HEK293 (cell line): ENCODE measurements at regions not wholly inside any gene's neighbourhood (a gene's known extent, or its start where the extent isn't known, plus 50 kb on each side); places are given as distances from the start of the nearest gene placed in this dataset.
"Not testable (repeated sequence)": the region's sequence is repeated elsewhere in the genome, so short reads cannot be mapped to it uniquely, and the experiment has no call there.

Experiments
- CTCF ChIA-PET: fragments of 350-600 bp; formaldehyde crosslinking; extraction: SDS; loops from one replicate; lab custom pipeline; 2021; ENCODE audit warnings: antibody characterized with exemption; lab: Yijun Ruan, JAX
- POLR2A ChIA-PET: fragments of 300-600 bp; formaldehyde crosslinking; extraction: SDS; loops from one replicate; lab custom pipeline; 2020; ENCODE audit warnings: antibody characterized with exemption, inconsistent platforms; lab: Yijun Ruan, JAX
- H3K27ac ChIP-seq: fragments of 200-500 bp; sonication (Bioruptor generic); 2 replicates; pipeline ENCODE4 v1.5.1; 2014; ENCODE audit warnings: low read depth, low read length, control low read depth, inconsistent platforms; ENCODE audit errors: extremely low read depth
- H3K36me3 ChIP-seq, 2 experiments: fragments of 200-500 bp in 1 of 2; sonication (Bioruptor generic) in 1 of 2; 1 replicate in 1 of 2; 2 replicates in 1 of 2; pipeline ENCODE4 v1.5.1; 2014 to 2017; ENCODE audit warnings: inconsistent platforms in 2 of 2, low read length in 2 of 2; ENCODE audit not compliant: control insufficient read depth in 2 of 2, insufficient read depth in 1 of 2
- H3K4me1 ChIP-seq: fragments of 200-500 bp; sonication (Bioruptor generic); 2 replicates; pipeline ENCODE4 v1.5.1; 2014; ENCODE audit warnings: mild to moderate bottlenecking, low read length, inconsistent platforms; ENCODE audit not compliant: control insufficient read depth, insufficient read depth
- H3K4me3 ChIP-seq: 2 replicates; pipeline ENCODE4 v1.5.1; 2011; ENCODE audit warnings: low read depth, mild to moderate bottlenecking, control low read depth, low read length, moderate library complexity
- H3K9me3 ChIP-seq: fragments of 200-500 bp; sonication (Bioruptor generic); 2 replicates; pipeline ENCODE4 v1.5.1; 2014; ENCODE audit warnings: low read depth, low read length, inconsistent platforms; ENCODE audit not compliant: control insufficient read depth, insufficient read depth
- GFI1B ChIP-seq: fragments of 450-650 bp; formaldehyde crosslinking; IDR thresholded peaks from 2 replicates; pipeline ENCODE4 v1.5.1; 2016; ENCODE audit warnings: missing biosample characterization, missing genetic modification characterization
- RBAK ChIP-seq: fragments of 450-650 bp; formaldehyde crosslinking; IDR thresholded peaks from 2 replicates; pipeline ENCODE4 v1.5.1; 2016; ENCODE audit warnings: missing biosample characterization, missing genetic modification characterization
- ZBTB21 ChIP-seq: fragments of 450-650 bp; formaldehyde crosslinking; IDR thresholded peaks from 2 replicates; pipeline ENCODE4 v1.5.1; 2017; ENCODE audit warnings: missing biosample characterization, missing genetic modification characterization
- ZBTB8A ChIP-seq: fragments of 450-650 bp; formaldehyde crosslinking; IDR thresholded peaks from 2 replicates; pipeline ENCODE4 v1.5.1; 2016; ENCODE audit warnings: missing biosample characterization, missing genetic modification characterization
- ZFP37 ChIP-seq: fragments of 450-650 bp; formaldehyde crosslinking; IDR thresholded peaks from 2 replicates; pipeline ENCODE4 v1.5.1; 2016; ENCODE audit warnings: missing biosample characterization, missing genetic modification characterization
- ZNF140 ChIP-seq: fragments of 450-650 bp; formaldehyde crosslinking; IDR thresholded peaks from 2 replicates; pipeline ENCODE4 v1.5.1; 2016; ENCODE audit warnings: missing biosample characterization, missing genetic modification characterization
- ZNF202 ChIP-seq: fragments of 450-650 bp; formaldehyde crosslinking; IDR thresholded peaks from 2 replicates; pipeline ENCODE4 v1.5.1; 2016; ENCODE audit warnings: missing biosample characterization, missing genetic modification characterization, borderline replicate concordance
- ZNF266 ChIP-seq: fragments of 450-650 bp; formaldehyde crosslinking; IDR thresholded peaks from 2 replicates; pipeline ENCODE4 v1.5.1; 2016; ENCODE audit warnings: missing biosample characterization, missing genetic modification characterization, low read depth
- ZNF292 ChIP-seq: fragments of 450-650 bp; formaldehyde crosslinking; IDR thresholded peaks from 2 replicates; pipeline ENCODE4 v1.5.1; 2016; ENCODE audit warnings: low read depth, missing biosample characterization, missing genetic modification characterization, borderline replicate concordance
- ZNF394 ChIP-seq: fragments of 450-650 bp; formaldehyde crosslinking; IDR thresholded peaks from 2 replicates; pipeline ENCODE4 v1.5.1; 2016; ENCODE audit warnings: missing biosample characterization, missing genetic modification characterization, mild to moderate bottlenecking, moderate library complexity, borderline replicate concordance
- ZNF426 ChIP-seq: fragments of 450-650 bp; formaldehyde crosslinking; IDR thresholded peaks from 2 replicates; pipeline ENCODE4 v1.5.1; 2017; ENCODE audit warnings: missing biosample characterization, missing genetic modification characterization, mild to moderate bottlenecking, inconsistent platforms, moderate library complexity
- ZNF433 ChIP-seq: fragments of 450-650 bp; formaldehyde crosslinking; IDR thresholded peaks from 2 replicates; pipeline ENCODE4 v1.5.1; 2016; ENCODE audit warnings: missing biosample characterization, missing genetic modification characterization, low read depth
- ZNF510 ChIP-seq: fragments of 450-650 bp; formaldehyde crosslinking; IDR thresholded peaks from 2 replicates; pipeline ENCODE4 v1.5.1; 2018; ENCODE audit warnings: mild to moderate bottlenecking, missing genetic modification characterization, missing biosample characterization; ENCODE audit not compliant: insufficient replicate concordance
- ZNF529 ChIP-seq: fragments of 450-650 bp; formaldehyde crosslinking; IDR thresholded peaks from 2 replicates; pipeline ENCODE4 v1.5.1; 2017; ENCODE audit warnings: missing genetic modification characterization, missing biosample characterization; ENCODE audit not compliant: insufficient replicate concordance
- ZNF555 ChIP-seq: fragments of 450-650 bp; formaldehyde crosslinking; conservative IDR thresholded peaks from 2 replicates; pipeline ENCODE4 v1.5.1; 2017; ENCODE audit warnings: missing biosample characterization, mild to moderate bottlenecking, missing genetic modification characterization, inconsistent platforms
- ZNF558 ChIP-seq: fragments of 450-650 bp; formaldehyde crosslinking; IDR thresholded peaks from 2 replicates; pipeline ENCODE4 v1.5.1; 2016; ENCODE audit warnings: missing biosample characterization, missing genetic modification characterization
- ZNF560 ChIP-seq: fragments of 450-650 bp; formaldehyde crosslinking; IDR thresholded peaks from 2 replicates; pipeline ENCODE4 v1.5.1; 2017; ENCODE audit warnings: missing biosample characterization, missing genetic modification characterization, borderline replicate concordance
- ZNF623 ChIP-seq: fragments of 450-650 bp; formaldehyde crosslinking; IDR thresholded peaks from 2 replicates; pipeline ENCODE4 v1.5.1; 2016; ENCODE audit warnings: missing biosample characterization, missing genetic modification characterization
- ZNF654 ChIP-seq: fragments of 450-650 bp; formaldehyde crosslinking; IDR thresholded peaks from 2 replicates; pipeline ENCODE4 v1.5.1; 2016; ENCODE audit warnings: low read depth, missing biosample characterization, missing genetic modification characterization
- ZNF664 ChIP-seq: fragments of 450-650 bp; formaldehyde crosslinking; IDR thresholded peaks from 2 replicates; pipeline ENCODE4 v1.5.1; 2016; ENCODE audit warnings: missing biosample characterization, missing genetic modification characterization
- ZXDB ChIP-seq: fragments of 450-650 bp; formaldehyde crosslinking; IDR thresholded peaks from 2 replicates; pipeline ENCODE4 v1.5.1; 2016; ENCODE audit warnings: missing biosample characterization, missing genetic modification characterization
- TF ChIP-seq, protein P1 (sequence below): fragments of 450-650 bp; formaldehyde crosslinking; IDR thresholded peaks from 2 replicates; pipeline ENCODE4 v1.5.1; 2016; ENCODE audit warnings: missing biosample characterization, missing genetic modification characterization, borderline replicate concordance
- TF ChIP-seq, protein P2 (sequence below): fragments of 450-650 bp; formaldehyde crosslinking; conservative IDR thresholded peaks from 2 replicates; pipeline ENCODE4 v1.5.1; 2016; ENCODE audit warnings: low read depth, missing biosample characterization, missing genetic modification characterization
- TF ChIP-seq, protein P3 (sequence below): fragments of 450-650 bp; formaldehyde crosslinking; IDR thresholded peaks from 2 replicates; pipeline ENCODE4 v1.5.1; 2016; ENCODE audit warnings: missing biosample characterization, missing genetic modification characterization
- TF ChIP-seq, protein P4 (sequence below): fragments of 450-650 bp; formaldehyde crosslinking; IDR thresholded peaks from 2 replicates; pipeline ENCODE4 v1.5.1; 2016; ENCODE audit warnings: missing biosample characterization, missing genetic modification characterization

DNA sequence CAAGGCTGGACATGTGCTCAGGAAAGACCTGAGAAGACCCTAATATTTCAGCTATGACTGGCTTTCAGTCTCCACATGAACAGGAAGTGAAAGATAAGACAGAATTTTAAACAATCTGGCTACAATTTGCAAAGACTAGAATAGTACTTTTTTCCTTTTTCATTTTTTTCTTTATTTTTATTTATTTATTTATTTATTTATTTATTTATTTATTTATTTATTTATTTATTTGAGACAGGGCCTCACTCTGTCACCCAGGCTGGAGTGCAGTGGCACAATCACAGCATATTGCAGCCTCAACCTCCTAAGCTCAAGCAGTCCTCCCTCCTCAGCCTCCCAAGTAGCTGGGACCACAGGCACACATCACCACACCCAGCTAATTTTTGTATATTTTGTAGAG lies 61.1 kb upstream of the PHF6 start:
- H3K27ac ChIP-seq, H3K36me3 ChIP-seq, H3K4me1 ChIP-seq, H3K4me3 ChIP-seq, POLR2A ChIA-PET, H3K9me3 ChIP-seq: not testable (repeated sequence)
- CTCF ChIA-PET: interaction anchor here (0.8 kb wide), 1 partner anchor 23 kb away, joined by 4 read pairs; no protein-coding TSS in a partner anchor
- TF ChIP-seq ZFP37 (tag by site-specific recombination): 0 out of 2 replicates have a peak, but pooled peaks have one; percentile 40
- peak; percentile 78 for TF ChIP-seq ZNF266 (tag by site-specific recombination)
- peak; percentile 75 for TF ChIP-seq ZNF623 (tag by site-specific recombination)
- TF ChIP-seq, protein P1, sequence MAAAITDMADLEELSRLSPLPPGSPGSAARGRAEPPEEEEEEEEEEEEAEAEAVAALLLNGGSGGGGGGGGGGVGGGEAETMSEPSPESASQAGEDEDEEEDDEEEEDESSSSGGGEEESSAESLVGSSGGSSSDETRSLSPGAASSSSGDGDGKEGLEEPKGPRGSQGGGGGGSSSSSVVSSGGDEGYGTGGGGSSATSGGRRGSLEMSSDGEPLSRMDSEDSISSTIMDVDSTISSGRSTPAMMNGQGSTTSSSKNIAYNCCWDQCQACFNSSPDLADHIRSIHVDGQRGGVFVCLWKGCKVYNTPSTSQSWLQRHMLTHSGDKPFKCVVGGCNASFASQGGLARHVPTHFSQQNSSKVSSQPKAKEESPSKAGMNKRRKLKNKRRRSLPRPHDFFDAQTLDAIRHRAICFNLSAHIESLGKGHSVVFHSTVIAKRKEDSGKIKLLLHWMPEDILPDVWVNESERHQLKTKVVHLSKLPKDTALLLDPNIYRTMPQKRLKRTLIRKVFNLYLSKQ: peak; percentile 78; the same call in 1 of the 2 replicates
- 0 out of 2 replicates have a peak, but pooled peaks have one; percentile 27 for TF ChIP-seq RBAK (tag by site-specific recombination)
- TF ChIP-seq ZNF292 (tag by site-specific recombination): peak; percentile 70; the same call in 1 of the 2 replicates
- TF ChIP-seq ZNF664 (tag by site-specific recombination): peak; percentile 57; the same call in 1 of the 2 replicates
- TF ChIP-seq ZNF510 (tag by site-specific recombination): peak; percentile 76
- TF ChIP-seq ZNF426: peak; percentile 91
- TF ChIP-seq, protein P2, sequence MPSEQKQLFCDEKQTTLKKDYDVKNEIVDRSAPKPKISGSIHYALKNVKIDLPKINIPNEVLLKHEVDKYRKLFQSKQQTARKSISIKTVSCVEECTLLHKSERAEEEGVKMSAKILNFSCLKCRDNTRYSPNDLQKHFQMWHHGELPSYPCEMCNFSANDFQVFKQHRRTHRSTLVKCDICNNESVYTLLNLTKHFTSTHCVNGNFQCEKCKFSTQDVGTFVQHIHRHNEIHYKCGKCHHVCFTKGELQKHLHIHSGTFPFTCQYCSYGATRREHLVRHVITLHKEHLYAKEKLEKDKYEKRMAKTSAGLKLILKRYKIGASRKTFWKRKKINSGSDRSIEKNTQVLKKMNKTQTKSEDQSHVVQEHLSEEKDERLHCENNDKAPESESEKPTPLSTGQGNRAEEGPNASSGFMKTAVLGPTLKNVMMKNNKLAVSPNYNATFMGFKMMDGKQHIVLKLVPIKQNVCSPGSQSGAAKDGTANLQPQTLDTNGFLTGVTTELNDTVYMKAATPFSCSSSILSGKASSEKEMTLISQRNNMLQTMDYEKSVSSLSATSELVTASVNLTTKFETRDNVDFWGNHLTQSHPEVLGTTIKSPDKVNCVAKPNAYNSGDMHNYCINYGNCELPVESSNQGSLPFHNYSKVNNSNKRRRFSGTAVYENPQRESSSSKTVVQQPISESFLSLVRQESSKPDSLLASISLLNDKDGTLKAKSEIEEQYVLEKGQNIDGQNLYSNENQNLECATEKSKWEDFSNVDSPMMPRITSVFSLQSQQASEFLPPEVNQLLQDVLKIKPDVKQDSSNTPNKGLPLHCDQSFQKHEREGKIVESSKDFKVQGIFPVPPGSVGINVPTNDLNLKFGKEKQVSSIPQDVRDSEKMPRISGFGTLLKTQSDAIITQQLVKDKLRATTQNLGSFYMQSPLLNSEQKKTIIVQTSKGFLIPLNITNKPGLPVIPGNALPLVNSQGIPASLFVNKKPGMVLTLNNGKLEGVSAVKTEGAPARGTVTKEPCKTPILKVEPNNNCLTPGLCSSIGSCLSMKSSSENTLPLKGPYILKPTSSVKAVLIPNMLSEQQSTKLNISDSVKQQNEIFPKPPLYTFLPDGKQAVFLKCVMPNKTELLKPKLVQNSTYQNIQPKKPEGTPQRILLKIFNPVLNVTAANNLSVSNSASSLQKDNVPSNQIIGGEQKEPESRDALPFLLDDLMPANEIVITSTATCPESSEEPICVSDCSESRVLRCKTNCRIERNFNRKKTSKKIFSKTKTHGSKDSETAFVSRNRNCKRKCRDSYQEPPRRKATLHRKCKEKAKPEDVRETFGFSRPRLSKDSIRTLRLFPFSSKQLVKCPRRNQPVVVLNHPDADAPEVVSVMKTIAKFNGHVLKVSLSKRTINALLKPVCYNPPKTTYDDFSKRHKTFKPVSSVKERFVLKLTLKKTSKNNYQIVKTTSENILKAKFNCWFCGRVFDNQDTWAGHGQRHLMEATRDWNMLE: peak; percentile 89
- peak; percentile 62 for TF ChIP-seq ZNF654
- peak; percentile 77; the same call in 1 of the 2 replicates for TF ChIP-seq ZNF140 (tag by site-specific recombination)
- TF ChIP-seq ZNF558: peak; percentile 77
- TF ChIP-seq, protein P3, sequence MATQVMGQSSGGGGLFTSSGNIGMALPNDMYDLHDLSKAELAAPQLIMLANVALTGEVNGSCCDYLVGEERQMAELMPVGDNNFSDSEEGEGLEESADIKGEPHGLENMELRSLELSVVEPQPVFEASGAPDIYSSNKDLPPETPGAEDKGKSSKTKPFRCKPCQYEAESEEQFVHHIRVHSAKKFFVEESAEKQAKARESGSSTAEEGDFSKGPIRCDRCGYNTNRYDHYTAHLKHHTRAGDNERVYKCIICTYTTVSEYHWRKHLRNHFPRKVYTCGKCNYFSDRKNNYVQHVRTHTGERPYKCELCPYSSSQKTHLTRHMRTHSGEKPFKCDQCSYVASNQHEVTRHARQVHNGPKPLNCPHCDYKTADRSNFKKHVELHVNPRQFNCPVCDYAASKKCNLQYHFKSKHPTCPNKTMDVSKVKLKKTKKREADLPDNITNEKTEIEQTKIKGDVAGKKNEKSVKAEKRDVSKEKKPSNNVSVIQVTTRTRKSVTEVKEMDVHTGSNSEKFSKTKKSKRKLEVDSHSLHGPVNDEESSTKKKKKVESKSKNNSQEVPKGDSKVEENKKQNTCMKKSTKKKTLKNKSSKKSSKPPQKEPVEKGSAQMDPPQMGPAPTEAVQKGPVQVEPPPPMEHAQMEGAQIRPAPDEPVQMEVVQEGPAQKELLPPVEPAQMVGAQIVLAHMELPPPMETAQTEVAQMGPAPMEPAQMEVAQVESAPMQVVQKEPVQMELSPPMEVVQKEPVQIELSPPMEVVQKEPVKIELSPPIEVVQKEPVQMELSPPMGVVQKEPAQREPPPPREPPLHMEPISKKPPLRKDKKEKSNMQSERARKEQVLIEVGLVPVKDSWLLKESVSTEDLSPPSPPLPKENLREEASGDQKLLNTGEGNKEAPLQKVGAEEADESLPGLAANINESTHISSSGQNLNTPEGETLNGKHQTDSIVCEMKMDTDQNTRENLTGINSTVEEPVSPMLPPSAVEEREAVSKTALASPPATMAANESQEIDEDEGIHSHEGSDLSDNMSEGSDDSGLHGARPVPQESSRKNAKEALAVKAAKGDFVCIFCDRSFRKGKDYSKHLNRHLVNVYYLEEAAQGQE (tag by site-specific recombination): peak; percentile 67
- TF ChIP-seq ZNF433 (tag by site-specific recombination): peak; percentile 83
- TF ChIP-seq ZXDB (tag by site-specific recombination): peak; percentile 57
- peak; percentile 93 for TF ChIP-seq ZNF555
- TF ChIP-seq GFI1B (tag by site-specific recombination): peak; percentile 59; the same call in 1 of the 2 replicates
- TF ChIP-seq ZBTB8A: peak; percentile 76
- peak; percentile 36; the same call in 1 of the 2 replicates for TF ChIP-seq ZBTB21
- TF ChIP-seq ZNF394 (tag by site-specific recombination): peak; percentile 92
- 0 out of 2 replicates have a peak, but pooled peaks have one; percentile 57 for TF ChIP-seq ZNF202 (tag by site-specific recombination)
- peak; percentile 52 for TF ChIP-seq ZNF529
- TF ChIP-seq, protein P4, sequence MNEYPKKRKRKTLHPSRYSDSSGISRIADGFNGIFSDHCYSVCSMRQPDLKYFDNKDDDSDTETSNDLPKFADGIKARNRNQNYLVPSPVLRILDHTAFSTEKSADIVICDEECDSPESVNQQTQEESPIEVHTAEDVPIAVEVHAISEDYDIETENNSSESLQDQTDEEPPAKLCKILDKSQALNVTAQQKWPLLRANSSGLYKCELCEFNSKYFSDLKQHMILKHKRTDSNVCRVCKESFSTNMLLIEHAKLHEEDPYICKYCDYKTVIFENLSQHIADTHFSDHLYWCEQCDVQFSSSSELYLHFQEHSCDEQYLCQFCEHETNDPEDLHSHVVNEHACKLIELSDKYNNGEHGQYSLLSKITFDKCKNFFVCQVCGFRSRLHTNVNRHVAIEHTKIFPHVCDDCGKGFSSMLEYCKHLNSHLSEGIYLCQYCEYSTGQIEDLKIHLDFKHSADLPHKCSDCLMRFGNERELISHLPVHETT (tag by site-specific recombination): 0 out of 2 replicates have a peak, but pooled peaks have one; percentile 22
- TF ChIP-seq ZNF560 (tag by site-specific recombination): peak; percentile 75; the same call in 1 of the 2 replicates
